ENCODE measurements at regions not wholly inside any gene's neighbourhood (a gene's known extent, or its start where the extent isn't known, plus 50 kb on each side); places are given as distances from the start of the nearest gene placed in this dataset.

- Histone ChIP-seq H3K9me3 (ENCODE audit: low read depth) (no peaks in the 10 kb centered on the region), H2AFZ (no peak overlapping the region), H3K4me3 (no peak overlapping the region), H3K36me3 (replicated peaks; ENCODE audit: insufficient read depth, low read depth) (no peaks in the 10 kb centered on the region), H3K4me2 (no peak overlapping the region), H3K4me1 (ENCODE audit: insufficient read depth) (no peaks in the 10 kb centered on the region), H3K79me2 (no peaks in the 10 kb centered on the region), H3K27me3 (peaks cover 7% of the 10 kb centered on the region), H3K27ac (no peak overlapping the region), H4K20me1 (ENCODE audit: insufficient read depth, poor library complexity, severe bottlenecking) (no peaks in the 10 kb centered on the region), H3K9me2 (replicated peaks; ENCODE audit: insufficient read depth) (no peaks in the 10 kb centered on the region)
- 83% methylated on average over 4 of the region's 4 CpGs for whole genome bisulfite sequencing (ENCODE audit: low lambda C conversion rate, missing lambda C conversion rate)
- TF ChIP-seq EZH2 (IDR thresholded peaks at IDR 0.05; ENCODE audit: borderline replicate concordance) (no peak), CTCF (IDR thresholded peaks at IDR 0.05; ENCODE audit: poor library complexity) (no peak), EZH2phosphoT487 (IDR thresholded peaks at IDR 0.05; ENCODE audit: low read depth, severe bottlenecking, unreplicated experiment) (no peak)
- no peak for DNase-seq (ENCODE audit: low spot score)
These were observed 134.9 kb downstream of the WSCD1 start for GRCh38 chr17:6205033-6205432.

DNA sequence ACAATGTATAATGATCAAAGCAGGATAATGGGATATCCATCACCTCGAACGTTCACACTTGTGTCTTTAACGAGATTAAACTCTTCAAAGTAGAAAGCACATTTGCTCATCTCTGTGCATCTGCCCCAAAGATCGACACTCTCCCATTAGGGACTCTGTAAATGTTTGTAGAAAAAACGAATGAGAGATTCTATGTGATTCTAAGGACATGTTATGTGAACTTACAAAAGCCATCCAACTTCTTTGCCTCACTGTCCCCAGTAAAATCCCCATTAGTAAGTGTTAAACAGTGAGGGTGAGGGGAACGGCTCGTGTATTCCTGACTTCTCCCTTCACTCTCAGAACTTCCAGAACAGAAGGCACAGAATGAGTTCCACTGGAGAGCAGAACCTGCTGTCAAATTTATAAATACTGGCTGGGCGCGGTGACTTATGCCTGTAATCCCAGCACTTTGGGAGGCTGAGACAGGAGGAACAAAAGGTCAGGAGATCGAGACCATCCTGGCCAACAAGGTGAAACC is 134.1 kb downstream of the WSCD1 start:
- WGBS (ENCODE audit: low lambda C conversion rate, missing lambda C conversion rate): 87% methylated on average over 10 of the region's 10 CpGs
- Histone ChIP-seq H3K9me3 (ENCODE audit: low read depth) (no peaks in the 10 kb centered on the region), H4K20me1 (ENCODE audit: insufficient read depth, poor library complexity, severe bottlenecking) (no peaks in the 10 kb centered on the region), H3K4me2 (no peak overlapping the region), H3K4me3 (no peak overlapping the region), H3K36me3 (replicated peaks; ENCODE audit: insufficient read depth, low read depth) (no peaks in the 10 kb centered on the region), H3K9me2 (replicated peaks; ENCODE audit: insufficient read depth) (no peaks in the 10 kb centered on the region), H3K4me1 (ENCODE audit: insufficient read depth) (no peaks in the 10 kb centered on the region), H3K27me3 (peaks cover 7% of the 10 kb centered on the region), H3K27ac (no peak overlapping the region), H3K79me2 (no peaks in the 10 kb centered on the region), H2AFZ (no peak overlapping the region)
- no peak for DNase-seq (ENCODE audit: low spot score)
- TF ChIP-seq EZH2 (IDR thresholded peaks at IDR 0.05; ENCODE audit: borderline replicate concordance) (no peak), EZH2phosphoT487 (IDR thresholded peaks at IDR 0.05; ENCODE audit: low read depth, severe bottlenecking, unreplicated experiment) (no peak), CTCF (IDR thresholded peaks at IDR 0.05; ENCODE audit: poor library complexity) (no peak)

DNA sequence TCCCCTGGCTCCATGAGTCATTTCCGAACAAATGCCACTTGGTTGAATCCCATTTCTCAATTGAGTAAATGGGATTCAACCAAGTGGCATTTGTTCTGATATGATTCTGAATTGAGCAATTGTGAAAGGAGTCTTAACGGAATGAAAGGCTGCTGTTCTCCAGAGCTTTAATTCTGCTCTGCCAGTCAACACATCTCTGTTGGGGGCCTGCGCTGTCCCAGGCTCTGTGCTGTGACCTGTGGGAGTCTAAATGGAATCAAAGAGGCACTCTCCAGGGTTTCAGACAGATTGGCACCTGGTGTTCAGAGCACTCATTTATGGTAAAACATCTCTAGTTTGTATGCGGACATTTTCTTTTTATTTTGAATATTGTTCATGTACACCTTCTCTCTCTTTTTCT is 126.2 kb downstream of the WSCD1 start:
- 74% methylated on average over 4 of the region's 4 CpGs for WGBS (ENCODE audit: low lambda C conversion rate, missing lambda C conversion rate)
- no peaks in the 10 kb centered on the region for H3K9me2 ChIP-seq (replicated peaks; ENCODE audit: insufficient read depth)
- no peak overlapping the region for H3K27ac ChIP-seq
- H3K4me2 ChIP-seq: no peak overlapping the region
- H2AFZ ChIP-seq: no peak overlapping the region
- H3K79me2 ChIP-seq: no peaks in the 10 kb centered on the region
- H3K27me3 ChIP-seq: no peaks in the 10 kb centered on the region
- no peaks in the 10 kb centered on the region for H3K9me3 ChIP-seq (ENCODE audit: low read depth)
- no peaks in the 10 kb centered on the region for H4K20me1 ChIP-seq (ENCODE audit: insufficient read depth, poor library complexity, severe bottlenecking)
- DNase-seq (ENCODE audit: low spot score): no peak
- no peaks in the 10 kb centered on the region for H3K4me1 ChIP-seq (ENCODE audit: insufficient read depth)
- no peaks in the 10 kb centered on the region for H3K36me3 ChIP-seq (replicated peaks; ENCODE audit: insufficient read depth, low read depth)
- no peak overlapping the region for H3K4me3 ChIP-seq
- TF ChIP-seq CTCF (IDR thresholded peaks at IDR 0.05; ENCODE audit: poor library complexity) (no peak), EZH2 (IDR thresholded peaks at IDR 0.05; ENCODE audit: borderline replicate concordance) (no peak), EZH2phosphoT487 (IDR thresholded peaks at IDR 0.05; ENCODE audit: low read depth, severe bottlenecking, unreplicated experiment) (no peak)

- TF ChIP-seq EZH2 (IDR thresholded peaks at IDR 0.05; ENCODE audit: borderline replicate concordance): no peak
- TF ChIP-seq CTCF (IDR thresholded peaks at IDR 0.05; ENCODE audit: poor library complexity): no peak
- TF ChIP-seq EZH2phosphoT487 (IDR thresholded peaks at IDR 0.05; ENCODE audit: low read depth, severe bottlenecking, unreplicated experiment): no peak
- DNase-seq (ENCODE audit: low spot score): no peak
- Histone ChIP-seq H4K20me1 (ENCODE audit: insufficient read depth, poor library complexity, severe bottlenecking) (no peaks in the 10 kb centered on the region), H3K36me3 (replicated peaks; ENCODE audit: insufficient read depth, low read depth) (no peaks in the 10 kb centered on the region), H2AFZ (no peak overlapping the region), H3K9me2 (replicated peaks; ENCODE audit: insufficient read depth) (no peaks in the 10 kb centered on the region), H3K79me2 (no peaks in the 10 kb centered on the region), H3K27me3 (no peaks in the 10 kb centered on the region), H3K9me3 (ENCODE audit: low read depth) (no peaks in the 10 kb centered on the region), H3K4me3 (no peak overlapping the region), H3K4me1 (ENCODE audit: insufficient read depth) (no peaks in the 10 kb centered on the region), H3K4me2 (no peak overlapping the region), H3K27ac (no peak overlapping the region)
- WGBS (ENCODE audit: low lambda C conversion rate, missing lambda C conversion rate): 48% methylated on average over 1 of the region's 1 CpG
These were observed 124.9 kb downstream of the WSCD1 start for GRCh38 chr17:6195123-6195522.
